ENCODE measurements at regions not wholly inside any gene's neighbourhood (a gene's known extent, or its start where the extent isn't known, plus 50 kb on each side); places are given as distances from the start of the nearest gene placed in this dataset.

DNA sequence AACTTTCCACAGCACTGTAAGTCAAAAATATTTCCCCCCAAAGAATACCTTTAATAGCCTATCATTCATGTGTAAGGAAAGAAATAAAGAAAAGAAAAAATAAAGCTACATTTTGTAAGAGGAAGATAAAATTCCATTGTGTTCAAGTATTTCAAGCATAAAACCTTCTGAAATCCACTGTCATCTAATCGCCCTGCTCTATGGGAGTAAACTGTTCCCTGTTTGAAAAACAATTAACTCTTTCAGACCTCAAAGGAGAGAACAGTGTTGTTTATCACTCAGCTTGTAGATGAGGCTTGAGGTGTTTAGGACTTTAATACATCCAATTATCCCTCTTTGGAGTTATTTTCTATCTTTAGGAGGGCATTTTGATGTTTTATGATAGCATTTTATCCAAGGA lies 112.2 kb upstream of the REG3G start:
- CTCF ChIA-PET, result no interaction called here
- no peak overlapping the region for H3K4me3 Mint-ChIP-seq
- H3K4me1 Mint-ChIP-seq (ENCODE audit: low read depth), result no peaks in the 10 kb centered on the region
- no peak for DNase-seq
- POLR2A ChIA-PET, result no interaction called here
- peaks cover 22% of the 10 kb centered on the region for H3K9me3 Mint-ChIP-seq
- no peaks in the 10 kb centered on the region for H3K36me3 Mint-ChIP-seq
- H3K27me3 Mint-ChIP-seq, result no peaks in the 10 kb centered on the region
- no peak overlapping the region for H3K27ac Mint-ChIP-seq
- intact Hi-C loops (cut with micrococcal nuclease), result no loop called here

DNA sequence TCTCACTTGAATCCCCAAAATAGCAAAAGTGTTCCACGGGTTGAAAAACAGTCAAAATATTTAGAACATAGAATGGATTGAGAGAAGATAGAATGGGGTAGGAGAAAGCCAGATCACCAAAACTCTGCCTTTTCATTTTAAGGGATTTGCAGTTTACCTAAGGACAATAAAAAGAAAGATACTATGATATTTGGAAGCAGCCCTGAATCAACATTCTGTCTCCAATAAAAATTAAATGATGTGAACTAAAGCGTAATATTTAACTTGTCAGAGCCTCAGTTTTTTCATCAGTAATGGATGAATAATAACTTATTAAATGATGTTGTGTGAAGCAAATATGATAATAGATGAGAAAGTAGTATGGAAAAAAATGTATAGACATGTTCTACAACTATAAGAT lies 100.2 kb upstream of the REG3G start:
- Mint-ChIP-seq H3K36me3 (no peaks in the 10 kb centered on the region), H3K27ac (no peak overlapping the region), H3K27me3 (no peaks in the 10 kb centered on the region), H3K4me3 (no peak overlapping the region), H3K4me1 (ENCODE audit: low read depth) (no peaks in the 10 kb centered on the region), H3K9me3 (peaks cover 13% of the 10 kb centered on the region)
- POLR2A ChIA-PET, result no interaction called here
- CTCF ChIA-PET, result no interaction called here
- intact Hi-C loops (cut with micrococcal nuclease), result no loop called here
- DNase-seq, result no peak

DNA sequence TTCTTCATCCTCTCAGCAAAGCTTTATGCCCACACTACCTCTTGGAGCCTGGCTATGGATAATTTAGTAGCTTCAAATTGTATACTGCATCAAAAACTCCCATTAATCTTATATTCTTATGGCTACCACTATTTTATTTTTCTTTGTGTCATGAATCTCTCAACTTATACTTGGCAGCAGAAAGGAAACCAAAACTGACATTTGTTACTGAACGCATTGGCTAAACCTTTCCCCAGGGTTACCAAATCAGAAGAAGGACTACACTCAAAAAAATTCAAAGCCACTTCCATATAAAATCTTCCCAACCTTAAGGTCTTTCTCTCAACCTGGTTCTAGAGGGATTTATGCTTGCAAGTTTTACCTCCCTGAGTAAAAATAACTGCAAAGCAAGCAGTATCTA lies 97.0 kb upstream of the REG3G start:
- CTCF ChIA-PET, result no interaction called here
- POLR2A ChIA-PET, result no interaction called here
- H3K4me3 Mint-ChIP-seq, result no peak overlapping the region
- no peak for DNase-seq
- H3K27ac Mint-ChIP-seq, result no peak overlapping the region
- H3K27me3 Mint-ChIP-seq, result no peaks in the 10 kb centered on the region
- peaks cover 13% of the 10 kb centered on the region for H3K9me3 Mint-ChIP-seq
- no peaks in the 10 kb centered on the region for H3K4me1 Mint-ChIP-seq (ENCODE audit: low read depth)
- H3K36me3 Mint-ChIP-seq, result no peaks in the 10 kb centered on the region
- intact Hi-C loops (cut with micrococcal nuclease), result no loop called here

DNA sequence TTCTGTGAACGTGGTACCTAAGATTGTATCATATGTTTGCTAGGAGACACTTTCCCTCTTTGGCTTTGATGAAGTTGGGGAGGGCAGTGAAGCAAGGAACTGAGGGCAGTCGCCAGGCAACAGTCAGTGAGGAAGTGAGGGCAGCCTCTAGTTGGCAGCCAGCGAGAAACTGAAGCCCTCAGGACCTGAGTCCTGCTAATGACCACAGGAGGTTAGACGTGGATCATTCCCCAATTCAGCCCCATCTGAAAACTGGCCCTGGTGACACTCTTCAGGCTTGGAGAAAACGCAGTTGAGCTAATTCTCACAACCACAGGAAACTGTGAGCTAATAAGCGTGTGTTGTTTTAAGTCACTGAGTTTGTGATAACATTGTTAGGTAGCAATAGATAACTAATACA lies 84.5 kb upstream of the REG3G start:
- Mint-ChIP-seq H3K27me3 (no peaks in the 10 kb centered on the region), H3K9me3 (peaks cover 6% of the 10 kb centered on the region), H3K4me1 (ENCODE audit: low read depth) (no peaks in the 10 kb centered on the region), H3K36me3 (no peaks in the 10 kb centered on the region), H3K4me3 (no peak overlapping the region), H3K27ac (no peak overlapping the region)
- intact Hi-C loops (cut with micrococcal nuclease), result no loop called here
- no peak for DNase-seq
- CTCF ChIA-PET, result no interaction called here
- POLR2A ChIA-PET, result no interaction called here

DNA sequence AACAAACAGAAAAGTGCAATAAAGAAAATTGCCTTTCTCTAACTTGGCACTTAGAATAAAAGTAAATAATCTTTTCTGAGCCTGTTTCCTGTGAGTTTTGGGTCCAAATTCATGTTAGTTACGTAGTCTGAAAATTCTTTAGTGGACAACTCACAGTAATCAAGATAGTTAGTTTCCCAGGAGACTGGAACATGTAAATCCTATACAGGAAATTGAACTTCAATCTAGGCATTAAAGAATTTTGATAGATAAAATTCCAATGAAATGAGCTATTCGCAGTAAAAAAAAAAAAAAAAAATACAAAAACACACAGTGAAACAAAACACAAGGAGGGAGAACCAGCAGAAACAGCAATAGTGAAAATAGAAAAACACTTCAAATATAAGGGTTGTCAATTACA lies 83.8 kb upstream of the REG3G start:
- CTCF ChIA-PET, result no interaction called here
- H3K36me3 Mint-ChIP-seq, result no peaks in the 10 kb centered on the region

DNA sequence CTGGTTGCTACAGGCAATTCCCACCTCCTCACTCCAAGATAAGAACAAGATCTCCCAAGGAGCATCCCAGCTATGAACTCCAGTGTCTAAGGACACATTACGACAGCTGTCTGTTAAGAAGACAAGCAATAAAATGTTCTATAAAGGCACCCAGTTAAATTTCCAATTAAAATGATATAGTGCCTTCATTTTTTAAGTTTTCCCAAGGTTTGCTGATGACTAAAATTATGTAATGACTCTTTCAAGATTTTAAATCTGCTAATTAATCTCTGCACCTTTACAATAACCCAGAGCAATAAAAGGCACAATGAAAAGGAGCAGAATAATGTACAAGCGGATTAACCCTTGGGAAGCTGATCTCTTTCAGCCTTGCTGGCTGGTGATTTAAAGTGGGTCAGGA lies 61.6 kb upstream of the REG3G start:
- no peaks in the 10 kb centered on the region for H3K4me1 Mint-ChIP-seq (ENCODE audit: low read depth)
- H3K27ac Mint-ChIP-seq, result no peak overlapping the region
- no peaks in the 10 kb centered on the region for H3K36me3 Mint-ChIP-seq
- peaks cover 24% of the 10 kb centered on the region for H3K9me3 Mint-ChIP-seq
- intact Hi-C loops (cut with micrococcal nuclease), result no loop called here
- no peak overlapping the region for H3K4me3 Mint-ChIP-seq
- no peaks in the 10 kb centered on the region for H3K27me3 Mint-ChIP-seq
- ChIA-PET POLR2A (no interaction called here), CTCF (no interaction called here)
- no peak for DNase-seq

More for the DNA sequence above, 83.8 kb upstream of the REG3G start:
- DNase-seq, result no peak
- POLR2A ChIA-PET, result no interaction called here
- no peaks in the 10 kb centered on the region for H3K27me3 Mint-ChIP-seq
- intact Hi-C loops (cut with micrococcal nuclease), result no loop called here
- H3K27ac Mint-ChIP-seq, result no peak overlapping the region
- no peaks in the 10 kb centered on the region for H3K4me1 Mint-ChIP-seq (ENCODE audit: low read depth)
- H3K4me3 Mint-ChIP-seq, result no peak overlapping the region
- peaks cover 6% of the 10 kb centered on the region for H3K9me3 Mint-ChIP-seq

DNA sequence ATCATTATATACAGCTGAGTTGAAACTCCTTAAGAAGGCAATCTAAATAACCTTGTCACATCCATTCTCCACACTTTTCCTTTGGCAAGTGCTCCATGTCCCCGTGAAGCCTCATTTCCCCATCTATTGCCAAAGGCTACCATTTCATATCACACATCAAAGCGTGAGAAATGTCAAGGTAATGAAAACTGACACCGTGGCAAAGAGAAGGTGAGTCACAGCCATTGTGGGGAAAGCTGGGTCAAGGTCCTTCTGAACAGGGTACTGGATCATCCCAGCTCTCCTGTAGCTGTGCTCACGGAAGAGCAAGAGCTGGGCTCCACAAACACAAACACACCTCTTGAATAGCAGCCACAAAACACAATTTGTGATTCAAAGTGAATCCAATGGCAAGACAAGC lies 58.2 kb upstream of the REG3G start:
- DNase-seq, result no peak
- ChIA-PET CTCF (no interaction called here), POLR2A (no interaction called here)
- Mint-ChIP-seq H3K4me3 (no peak overlapping the region), H3K4me1 (ENCODE audit: low read depth) (no peaks in the 10 kb centered on the region), H3K27ac (no peak overlapping the region), H3K27me3 (no peaks in the 10 kb centered on the region), H3K9me3 (peaks cover 23% of the 10 kb centered on the region), H3K36me3 (no peaks in the 10 kb centered on the region)
- intact Hi-C loops (cut with micrococcal nuclease), result no loop called here

DNA sequence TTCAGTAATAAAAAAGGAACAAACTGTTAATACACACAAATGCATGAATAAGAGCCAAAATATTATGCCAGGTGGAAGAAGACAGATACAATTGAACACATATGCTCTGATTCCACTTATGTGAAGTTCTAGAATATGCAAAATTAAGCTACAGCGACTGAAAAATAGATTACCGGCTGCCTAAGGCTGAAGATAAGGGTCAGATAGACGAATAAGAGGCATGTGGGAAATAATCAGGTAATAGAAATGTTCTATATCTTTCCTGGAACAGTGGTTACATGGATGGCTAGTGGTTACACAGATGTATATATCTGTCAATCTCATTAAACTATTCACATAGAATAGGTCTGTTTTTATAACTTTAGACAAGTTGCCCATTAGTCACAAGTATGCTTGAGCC lies 51.9 kb upstream of the REG3G start:
- intact Hi-C loops (cut with micrococcal nuclease), result no loop called here
- peaks cover 9% of the 10 kb centered on the region for H3K9me3 Mint-ChIP-seq
- H3K4me1 Mint-ChIP-seq (ENCODE audit: low read depth), result no peaks in the 10 kb centered on the region
- ChIA-PET CTCF (no interaction called here), POLR2A (no interaction called here)
- no peak overlapping the region for H3K27ac Mint-ChIP-seq
- no peak overlapping the region for H3K4me3 Mint-ChIP-seq
- no peaks in the 10 kb centered on the region for H3K36me3 Mint-ChIP-seq
- H3K27me3 Mint-ChIP-seq, result no peaks in the 10 kb centered on the region
- no peak for DNase-seq

Measured in activated CD4-positive, alpha-beta memory T cell treated with anti-CD3 and anti-CD28 coated beads for 36 hours (primary cell).